Esophagus squamous epithelium (tissue), 5 donors: ENCODE measurements at regions not wholly inside any gene's neighbourhood (a gene's known extent, or its start where the extent isn't known, plus 50 kb on each side); places are given as distances from the start of the nearest gene placed in this dataset.

Source experiments
- DNase-seq: peaks from one replicate; lab custom pipeline; 2025; lab: John Stamatoyannopoulos, UW
- H3K27ac ChIP-seq, 4 donors: fragments of 200-600 bp; sonication (generic); one replicate each; pipeline ENCODE4 v1.5.1; 2016 to 2019; ENCODE audit warnings: mild to moderate bottlenecking in 1 of 4
- H3K27me3 ChIP-seq, 4 donors: fragments of 200-600 bp; sonication (generic); 1 replicate in 3 of 4; 2 replicates in 1 of 4; pipeline versions ENCODE4 v1.5.1 to v1.6.0; 2017 to 2021; ENCODE audit warnings: antibody characterized with exemption in 1 of 4
- H3K36me3 ChIP-seq, 3 donors: fragments of 200-600 bp; sonication (generic); one replicate each; pipeline ENCODE4 v1.5.1; 2016 to 2019
- H3K4me1 ChIP-seq, 3 donors: fragments of 200-600 bp; sonication (generic); one replicate each; pipeline ENCODE4 v1.5.1; 2017 to 2019
- H3K4me3 ChIP-seq, 4 donors: fragments of 200-600 bp; sonication (generic); 1 replicate in 3 of 4; 2 replicates in 1 of 4; pipeline ENCODE4 v1.5.1; 2016 to 2019; ENCODE audit warnings: mild to moderate bottlenecking in 2 of 4, moderate library complexity in 1 of 4
- H3K9me3 ChIP-seq, 3 donors: fragments of 200-600 bp; sonication (generic); one replicate each; pipeline ENCODE4 v1.5.1; 2016 to 2019
- POLR2A ChIP-seq, 4 donors: fragments of 450-650 bp; IDR thresholded peaks; one replicate each; pipeline ENCODE4 v1.6.1; 2017; ENCODE audit warnings: antibody characterized with exemption in 4 of 4, mild to moderate bottlenecking in 4 of 4, moderate library complexity in 3 of 4
- WGBS, 2 donors: methylation state at CpG; one replicate each; pipeline ENCODE4 v1.1.5; 2018; 5-methylcytosine and 5-hydroxymethylcytosine counted together
- intact Hi-C: fragments of 100-400 bp; cut with DNase I; formaldehyde crosslinking; loops from one replicate; pipeline ENCODE4 v1.15.0; 2022
- TF ChIP-seq, protein P1 (sequence below), 6 experiments: fragments of 450-650 bp in 4 of 6; fragments of 200-600 bp in 2 of 6; sonication (generic) in 2 of 6; IDR thresholded peaks; one replicate each; pipeline ENCODE4 v1.5.1; 2016 to 2019; ENCODE audit warnings: antibody characterized with exemption in 6 of 6, mild to moderate bottlenecking in 4 of 6, moderate library complexity in 4 of 6
- donor health status: DM: yes; HTN: yes; CAD: no.

DNA sequence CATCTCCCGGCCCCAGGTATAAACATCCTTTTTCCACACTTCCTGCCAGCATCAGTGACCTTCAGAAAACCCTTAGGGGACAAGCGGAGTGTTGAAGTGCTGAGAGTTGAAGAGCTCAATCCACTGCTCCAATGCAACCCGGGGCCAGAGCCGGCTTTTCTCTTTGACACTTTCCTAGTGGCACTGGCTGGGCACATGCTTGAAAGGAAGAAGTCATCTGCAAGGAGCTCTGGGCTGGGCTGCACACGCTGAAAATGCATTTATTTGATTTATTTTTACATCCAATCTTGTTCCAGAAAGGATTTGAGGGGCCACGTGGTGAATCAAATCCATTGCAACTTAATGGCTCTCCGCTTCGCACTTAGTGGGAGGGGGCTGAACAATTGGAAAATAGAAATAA, 229.0 kb upstream of the DIO3 start:
- TF ChIP-seq POLR2A (IDR thresholded peaks at IDR 0.05): no peak
- TF ChIP-seq, protein P1, sequence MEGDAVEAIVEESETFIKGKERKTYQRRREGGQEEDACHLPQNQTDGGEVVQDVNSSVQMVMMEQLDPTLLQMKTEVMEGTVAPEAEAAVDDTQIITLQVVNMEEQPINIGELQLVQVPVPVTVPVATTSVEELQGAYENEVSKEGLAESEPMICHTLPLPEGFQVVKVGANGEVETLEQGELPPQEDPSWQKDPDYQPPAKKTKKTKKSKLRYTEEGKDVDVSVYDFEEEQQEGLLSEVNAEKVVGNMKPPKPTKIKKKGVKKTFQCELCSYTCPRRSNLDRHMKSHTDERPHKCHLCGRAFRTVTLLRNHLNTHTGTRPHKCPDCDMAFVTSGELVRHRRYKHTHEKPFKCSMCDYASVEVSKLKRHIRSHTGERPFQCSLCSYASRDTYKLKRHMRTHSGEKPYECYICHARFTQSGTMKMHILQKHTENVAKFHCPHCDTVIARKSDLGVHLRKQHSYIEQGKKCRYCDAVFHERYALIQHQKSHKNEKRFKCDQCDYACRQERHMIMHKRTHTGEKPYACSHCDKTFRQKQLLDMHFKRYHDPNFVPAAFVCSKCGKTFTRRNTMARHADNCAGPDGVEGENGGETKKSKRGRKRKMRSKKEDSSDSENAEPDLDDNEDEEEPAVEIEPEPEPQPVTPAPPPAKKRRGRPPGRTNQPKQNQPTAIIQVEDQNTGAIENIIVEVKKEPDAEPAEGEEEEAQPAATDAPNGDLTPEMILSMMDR (IDR thresholded peaks at IDR 0.05): no peak
- H3K4me3 ChIP-seq: no peak overlapping the region
- peaks cover 0 to 9% (median 0%) of the 10 kb centered on the region in 4 donors for H3K27me3 ChIP-seq
- H3K9me3 ChIP-seq: no peaks in the 10 kb centered on the region
- 72 to 84% methylated on average over 6 to 8 of the region's 8 CpGs for WGBS, 2 donors
- H3K36me3 ChIP-seq: no peaks in the 10 kb centered on the region
- peaks cover 0 to 10% (median 0%) of the 10 kb centered on the region in 3 donors for H3K4me1 ChIP-seq
- intact Hi-C loops: no loop called here
- DNase-seq: no peak
- H3K27ac ChIP-seq: no peak overlapping the region

DNA sequence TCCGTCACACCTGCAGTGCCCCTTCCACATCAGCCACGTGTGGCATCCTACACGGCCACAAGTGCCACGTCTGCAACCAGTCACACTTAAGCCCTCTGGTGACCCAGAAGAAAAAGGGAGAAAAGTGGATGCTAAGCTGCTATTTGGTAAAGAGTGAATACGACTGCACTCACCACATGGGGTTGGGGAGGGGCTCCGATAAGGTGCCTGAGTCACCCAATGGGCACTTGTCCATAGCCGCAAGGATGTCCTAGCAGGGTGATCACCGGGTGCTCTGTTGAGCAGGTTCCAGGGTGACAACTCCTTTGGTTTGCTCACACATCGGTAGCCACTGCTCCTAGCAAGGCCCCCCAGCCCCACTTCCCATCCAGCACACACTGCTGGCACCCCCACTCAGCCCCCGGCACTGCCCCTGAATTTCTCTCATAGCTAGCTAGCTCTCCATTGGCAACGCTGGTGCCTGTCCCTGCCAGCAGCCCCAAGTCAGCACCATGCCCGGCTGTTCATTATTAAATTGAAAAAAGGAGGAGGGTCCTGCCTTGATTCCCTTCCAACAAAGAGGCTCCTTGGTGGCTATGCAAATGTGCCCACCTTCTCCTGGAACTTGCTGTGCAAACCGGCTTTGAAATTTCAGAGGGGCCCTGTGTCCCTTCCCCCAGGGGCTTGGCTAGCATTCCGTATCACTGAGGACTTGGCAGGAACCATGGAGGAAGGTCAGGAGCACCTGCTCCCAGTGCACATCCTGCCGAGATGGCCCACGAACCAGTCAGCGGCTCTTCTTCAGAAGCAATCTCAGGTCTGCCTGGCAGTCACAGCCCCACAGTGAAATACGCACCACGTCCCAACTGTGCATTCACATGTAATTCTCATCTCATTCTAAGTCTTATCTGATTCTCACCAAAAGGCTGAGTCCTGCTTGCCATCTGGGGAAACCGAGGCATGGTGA, 227.7 kb upstream of the DIO3 start:
- Histone ChIP-seq H3K4me1 (peaks cover 0 to 10% (median 0%) of the 10 kb centered on the region in 3 donors), H3K4me3 (no peak overlapping the region), H3K27me3 (peaks cover 0 to 14% (median 0%) of the 10 kb centered on the region in 4 donors), H3K27ac (no peak overlapping the region), H3K36me3 (no peaks in the 10 kb centered on the region), H3K9me3 (no peaks in the 10 kb centered on the region)
- intact Hi-C loops: no loop called here
- TF ChIP-seq, protein P1 (IDR thresholded peaks at IDR 0.05): no peak
- no peak for TF ChIP-seq POLR2A (IDR thresholded peaks at IDR 0.05)
- 75 to 76% methylated on average over 14 to 19 of the region's 20 CpGs for WGBS, 2 donors
- DNase-seq: no peak

DNA sequence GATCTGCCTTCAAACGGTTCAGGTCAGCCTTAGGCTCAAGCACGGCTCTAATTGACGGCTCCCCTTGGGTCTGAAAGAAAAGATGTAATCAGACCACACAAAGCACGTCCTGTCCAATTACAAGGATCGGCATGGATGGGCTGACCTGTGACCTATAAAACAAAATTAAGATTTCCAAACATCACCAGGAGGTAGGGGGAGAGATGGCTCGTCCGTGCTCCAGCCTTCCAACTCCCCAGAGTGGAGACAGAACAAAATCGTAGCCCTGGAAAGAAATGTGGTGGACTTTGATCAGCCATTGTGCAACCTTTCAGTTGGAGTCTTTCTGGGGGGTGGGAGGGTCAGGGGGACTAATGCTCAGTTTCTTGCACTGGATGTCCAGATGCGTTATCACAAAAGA, 226.6 kb upstream of the DIO3 start:
- WGBS, 2 donors: 69 to 81% methylated on average over 7 to 9 of the region's 9 CpGs
- H3K4me1 ChIP-seq: peaks cover 0 to 10% (median 0%) of the 10 kb centered on the region in 3 donors
- DNase-seq: no peak
- H3K4me3 ChIP-seq: no peak overlapping the region
- H3K36me3 ChIP-seq: no peaks in the 10 kb centered on the region
- H3K27me3 ChIP-seq: peaks cover 0 to 15% (median 0%) of the 10 kb centered on the region in 4 donors
- no peaks in the 10 kb centered on the region for H3K9me3 ChIP-seq
- no peak for TF ChIP-seq POLR2A (IDR thresholded peaks at IDR 0.05)
- TF ChIP-seq, protein P1 (IDR thresholded peaks at IDR 0.05): no peak
- H3K27ac ChIP-seq: peak overlapping the region in 2 of 4 donors; percentile 9 to 33
- intact Hi-C loops: no loop called here

DNA sequence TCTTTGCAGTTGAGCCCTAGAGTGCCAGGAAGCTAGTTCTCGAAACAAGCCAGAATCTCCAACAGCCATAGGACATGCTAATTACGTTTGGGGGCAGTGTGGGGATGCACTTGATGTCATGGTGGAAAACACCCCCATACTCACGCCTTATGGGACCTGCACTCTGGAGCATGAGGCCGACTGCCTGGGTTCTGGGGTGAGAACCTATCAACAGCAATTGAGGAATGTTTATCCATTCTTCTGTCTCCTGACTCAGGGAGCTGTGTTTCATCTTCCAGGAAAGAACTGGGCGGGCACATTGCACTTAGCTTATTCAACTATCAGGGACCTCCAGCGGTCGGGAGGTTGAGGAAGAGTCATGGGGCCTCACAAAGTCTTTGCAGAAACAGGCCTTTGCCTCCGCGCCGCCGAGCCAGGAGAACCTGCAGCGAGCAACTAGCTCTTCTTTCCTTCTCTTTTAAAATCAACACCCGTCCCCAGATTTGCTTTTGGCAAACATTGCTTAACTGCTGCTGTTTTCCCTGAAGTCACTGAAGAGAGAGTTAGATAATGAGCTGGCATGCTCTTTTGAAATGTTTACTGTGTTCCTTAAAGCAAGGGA, 226.1 kb upstream of the DIO3 start:
- no peak for DNase-seq
- Histone ChIP-seq H3K27ac (peak overlapping the region in 2 of 4 donors; percentile 16 to 33), H3K4me3 (no peak overlapping the region), H3K36me3 (no peaks in the 10 kb centered on the region), H3K9me3 (no peaks in the 10 kb centered on the region), H3K27me3 (peaks cover 0 to 20% (median 0%) of the 10 kb centered on the region in 4 donors), H3K4me1 (peaks cover 0 to 10% (median 0%) of the 10 kb centered on the region in 3 donors)
- 55 to 80% methylated on average over 7 to 12 of the region's 13 CpGs for WGBS, 2 donors
- intact Hi-C loops: no loop called here
- TF ChIP-seq POLR2A (IDR thresholded peaks at IDR 0.05): no peak
- TF ChIP-seq, protein P1 (IDR thresholded peaks at IDR 0.05): no peak

DNA sequence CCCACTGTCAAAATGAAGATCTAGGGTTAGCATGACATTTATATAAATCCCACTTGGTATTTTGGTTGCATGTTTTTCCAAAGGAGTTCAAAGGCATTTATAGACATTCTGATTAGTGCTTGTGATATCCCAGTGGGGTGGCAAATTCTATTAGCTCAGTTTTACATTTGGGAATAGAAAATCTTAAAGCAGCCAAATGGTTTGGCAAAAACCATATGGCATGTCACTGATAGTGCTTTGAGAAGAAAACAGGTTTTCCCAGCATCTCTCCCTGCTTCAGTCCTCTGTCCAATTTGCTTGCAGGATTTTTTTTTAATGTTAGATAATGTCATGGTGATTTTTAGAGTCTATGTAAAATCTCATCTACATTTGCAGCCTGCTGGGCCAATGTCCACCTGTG, 225.1 kb upstream of the DIO3 start:
- Histone ChIP-seq H3K9me3 (no peaks in the 10 kb centered on the region), H3K27me3 (peaks cover 0 to 20% (median 0%) of the 10 kb centered on the region in 4 donors), H3K36me3 (no peaks in the 10 kb centered on the region), H3K4me3 (no peak overlapping the region), H3K4me1 (peaks cover 0 to 10% (median 0%) of the 10 kb centered on the region in 3 donors), H3K27ac (peak overlapping the region in 1 of 4 donors; percentile 33)
- intact Hi-C loops: no loop called here
- DNase-seq: no peak
- TF ChIP-seq, protein P1 (IDR thresholded peaks at IDR 0.05): no peak
- no peak for TF ChIP-seq POLR2A (IDR thresholded peaks at IDR 0.05)
